ENCODE measurements at regions not wholly inside any gene's neighbourhood (a gene's known extent, or its start where the extent isn't known, plus 50 kb on each side); places are given as distances from the start of the nearest gene placed in this dataset.
"Not testable (repeated sequence)": the region's sequence is repeated elsewhere in the genome, so short reads cannot be mapped to it uniquely, and the experiment has no call there.

DNA sequence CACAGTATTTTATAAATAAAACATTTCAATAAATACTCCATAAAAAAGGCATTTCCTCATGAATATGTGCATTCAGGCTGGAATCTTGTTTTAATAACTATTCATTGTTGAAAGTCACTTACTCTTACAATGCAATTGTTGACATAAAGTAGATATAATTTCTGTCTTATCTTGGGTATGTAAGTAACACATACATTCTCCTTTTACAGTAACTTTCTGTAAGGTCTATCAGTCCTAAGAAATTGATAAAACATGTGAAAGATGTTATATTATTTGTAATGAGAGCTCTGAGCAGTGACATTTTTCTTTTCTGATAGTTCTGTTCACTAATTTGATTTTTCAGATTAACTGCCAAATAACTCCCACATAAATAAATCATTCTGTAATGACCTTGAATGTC, 1249.2 kb downstream of the STIM2 start:
- Histone ChIP-seq H3K9me3 (peaks cover 0 to 9% (median 0%) of the 10 kb centered on the region in 3 donors), H3K27me3 (no peaks in the 10 kb centered on the region), H3K4me1 (no peaks in the 10 kb centered on the region), H3K36me3 (no peaks in the 10 kb centered on the region), H3K4me3 (no peak overlapping the region), H3K27ac (no peak overlapping the region)
- TF ChIP-seq POLR2A (IDR thresholded peaks at IDR 0.05) (no peak), CTCF (IDR thresholded peaks at IDR 0.05) (no peak)
- intact Hi-C loops (cut with DNase I), result no loop called here
- no peak for DNase-seq

GRCh38 chr4:28112691-28113335, 1252.2 kb downstream of the STIM2 start:
- H3K4me1 ChIP-seq; DNase-seq; intact Hi-C loops (cut with DNase I); H3K4me3 ChIP-seq; H3K27ac ChIP-seq; H3K36me3 ChIP-seq; H3K27me3 ChIP-seq: not testable (repeated sequence)
- 89% methylated on average over 6 of the region's 29 CpGs; no CpG with 5 or more reads in 1 of the 2 donors for WGBS, 2 donors
- peaks cover 0 to 21% (median 0%) of the 10 kb centered on the region in 3 donors for H3K9me3 ChIP-seq

- DNase-seq; H3K27ac ChIP-seq; H3K4me3 ChIP-seq; H3K4me1 ChIP-seq; H3K36me3 ChIP-seq; H3K27me3 ChIP-seq; intact Hi-C loops (cut with DNase I): not testable (repeated sequence)
- 93 to 96% methylated on average over 9 to 14 of the region's 16 CpGs for WGBS, 2 donors
- H3K9me3 ChIP-seq, result peaks cover 0 to 21% (median 0%) of the 10 kb centered on the region in 3 donors
Observed at GRCh38 chr4:28113586-28113985, 1252.9 kb downstream of the STIM2 start.

DNA sequence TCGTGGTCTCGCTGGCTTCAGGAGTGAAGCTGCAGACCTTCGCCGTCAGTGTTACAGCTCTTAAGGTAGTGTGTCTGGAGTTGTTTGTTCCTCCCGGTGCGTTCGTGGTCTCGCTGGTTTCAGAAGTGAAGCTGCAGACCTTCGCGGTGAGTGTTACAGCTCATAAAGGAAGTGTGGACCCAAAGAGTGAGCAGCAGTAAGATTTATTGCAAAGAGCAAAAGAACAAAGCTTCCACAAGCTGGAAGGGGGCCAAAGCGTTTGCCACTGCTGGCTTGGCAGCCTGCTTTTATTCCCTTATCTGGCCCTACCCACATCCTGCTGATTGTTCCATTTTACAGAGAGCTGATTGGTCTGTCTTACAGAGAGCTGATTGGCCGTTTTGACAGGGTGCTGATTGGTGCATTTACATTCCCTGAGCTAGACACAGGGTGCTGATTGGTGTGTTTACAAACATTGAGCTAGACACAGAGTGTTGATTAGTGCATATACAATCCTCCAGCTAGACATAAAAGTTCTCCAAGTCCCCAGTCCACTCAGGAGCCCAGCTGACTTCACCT, 1256.0 kb downstream of the STIM2 start:
- H3K4me1 ChIP-seq; H3K36me3 ChIP-seq; DNase-seq; H3K4me3 ChIP-seq; H3K27me3 ChIP-seq; intact Hi-C loops (cut with DNase I); H3K27ac ChIP-seq: not testable (repeated sequence)
- H3K9me3 ChIP-seq, result peaks cover 0 to 21% (median 0%) of the 10 kb centered on the region in 3 donors
- 65% methylated on average over 6 of the region's 12 CpGs; no CpG with 5 or more reads in 1 of the 2 donors for WGBS, 2 donors

DNA sequence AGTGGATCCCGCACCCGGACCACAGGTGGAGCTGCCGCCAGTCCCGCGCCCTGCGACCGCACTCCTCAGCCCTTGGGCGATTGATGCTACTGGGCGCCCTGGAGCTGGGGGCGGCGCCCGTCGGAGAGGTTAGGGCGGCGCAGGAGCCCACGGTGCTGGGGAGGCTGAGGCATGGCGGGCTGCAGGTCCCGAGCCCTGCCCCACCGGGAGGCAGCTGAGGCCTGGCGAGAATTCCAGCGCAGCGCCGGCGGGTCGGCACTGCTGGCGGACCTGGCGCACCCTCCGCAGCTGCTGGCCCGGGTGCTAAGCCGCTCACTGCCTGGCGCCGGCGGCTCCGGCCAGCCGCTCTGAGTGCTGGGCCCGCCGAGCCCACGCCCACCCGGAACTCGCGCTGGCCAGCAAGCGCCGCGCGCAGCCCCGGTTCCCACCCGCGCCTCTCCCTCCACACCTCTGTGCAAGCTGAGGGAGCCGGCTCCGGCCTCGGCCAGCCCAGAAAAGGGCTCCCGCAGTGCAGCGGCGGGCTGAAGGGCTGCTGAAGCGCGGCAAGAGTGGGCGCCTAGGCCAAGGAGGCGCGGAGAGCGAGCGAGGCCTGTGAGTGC, 1256.5 kb downstream of the STIM2 start:
- H3K4me1 ChIP-seq, result no peaks in the 10 kb centered on the region
- H3K4me3 ChIP-seq, result no peak overlapping the region
- peaks cover 0 to 21% (median 0%) of the 10 kb centered on the region in 3 donors for H3K9me3 ChIP-seq
- H3K27ac ChIP-seq, result no peak overlapping the region
- no peaks in the 10 kb centered on the region for H3K27me3 ChIP-seq
- WGBS, 2 donors, result 94 to 100% methylated on average over 5 to 10 of the region's 61 CpGs
- DNase-seq, result no peak
- intact Hi-C loops (cut with DNase I), result no loop called here
- TF ChIP-seq POLR2A (IDR thresholded peaks at IDR 0.05) (no peak), CTCF (IDR thresholded peaks at IDR 0.05) (no peak)
- no peaks in the 10 kb centered on the region for H3K36me3 ChIP-seq

- Histone ChIP-seq H3K4me3 (no peak overlapping the region), H3K36me3 (no peaks in the 10 kb centered on the region), H3K27ac (no peak overlapping the region), H3K27me3 (no peaks in the 10 kb centered on the region), H3K4me1 (no peaks in the 10 kb centered on the region), H3K9me3 (no peaks in the 10 kb centered on the region)
- TF ChIP-seq CTCF (IDR thresholded peaks at IDR 0.05), result no peak
- no peak for TF ChIP-seq POLR2A (IDR thresholded peaks at IDR 0.05)
- intact Hi-C loops (cut with DNase I), result no loop called here
- WGBS, 2 donors, result 35 to 42% methylated on average over 3 of the region's 3 CpGs
- DNase-seq, result no peak
Observed at GRCh38 chr4:28146191-28146590, 1285.5 kb downstream of the STIM2 start.
